ENCODE measurements at regions not wholly inside any gene's neighbourhood (a gene's known extent, or its start where the extent isn't known, plus 50 kb on each side); places are given as distances from the start of the nearest gene placed in this dataset.

DNA sequence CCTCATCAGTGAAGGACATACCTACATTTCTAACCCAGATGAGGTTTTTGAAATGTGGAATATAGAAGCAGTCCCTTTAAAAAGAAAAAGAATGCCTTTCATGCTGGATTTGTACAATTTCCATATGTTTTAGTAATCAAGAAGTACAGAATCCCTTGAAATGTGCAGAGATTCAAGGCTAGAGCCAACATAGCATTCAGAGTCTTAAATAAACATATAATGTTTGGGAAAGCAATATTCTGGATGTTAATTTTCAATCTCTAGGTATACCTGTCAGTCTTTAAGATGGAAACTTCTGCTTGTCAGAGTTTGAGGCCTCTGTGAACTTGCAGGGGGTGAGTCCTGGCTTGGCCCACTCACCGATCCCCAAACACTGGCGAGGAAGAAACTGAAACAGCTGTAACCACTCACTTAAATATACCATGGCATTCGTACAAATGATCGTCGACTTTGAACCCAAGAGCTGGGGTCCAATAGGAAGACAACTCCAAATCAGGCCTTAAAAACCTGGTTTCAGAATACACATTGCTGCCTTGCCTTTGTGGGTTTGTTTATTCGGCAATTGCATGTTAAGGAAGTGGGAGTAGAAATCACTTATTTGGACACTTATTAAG lies 132.8 kb upstream of the NCK2 start:
- no CpG with 5 or more reads among the region's 6 CpGs for WGBS, 2 experiments (ENCODE audit: extremely low coverage in 2 of 2, insufficient read length in 1 of 2)
- Histone ChIP-seq H4K5ac (ENCODE audit: low read depth, low read length) (no peak overlapping the region), H4K91ac (ENCODE audit: insufficient read depth, low read depth, low read length) (no peak overlapping the region), H3K4me1 (ENCODE audit: control insufficient read depth, insufficient read depth, low read length) (no peaks in the 10 kb centered on the region), H4K8ac (ENCODE audit: low read depth in 2 of 2, low read length in 2 of 2) (no peak overlapping the region), H3K36me3 (ENCODE audit: control insufficient read depth, insufficient read depth, low read length) (no peaks in the 10 kb centered on the region), H2BK5ac (ENCODE audit: low read depth, low read length, poor library complexity, severe bottlenecking) (no peak overlapping the region), H2AK5ac (ENCODE audit: low read depth, low read length) (no peak overlapping the region), H3K27ac (ENCODE audit: insufficient read depth, low read length) (no peak overlapping the region), H2AFZ (replicated peaks; ENCODE audit: low read length, poor library complexity) (no peak overlapping the region), H2BK120ac (ENCODE audit: low read depth, low read length) (no peak overlapping the region), H3K9me3 (ENCODE audit: control insufficient read depth, insufficient read depth, low read length) (no peaks in the 10 kb centered on the region), H2AK9ac (replicated peaks; ENCODE audit: low read depth, low read length, poor library complexity) (no peak overlapping the region), H2BK15ac (ENCODE audit: low read depth, low read length) (no peak overlapping the region), H4K20me1 (ENCODE audit: insufficient read depth, low read length) (no peaks in the 10 kb centered on the region), H3K27me3 (ENCODE audit: control insufficient read depth, insufficient read depth, low read length) (peaks cover 9% of the 10 kb centered on the region), H3K56ac (ENCODE audit: extremely low read depth, insufficient read depth, low read length) (no peak overlapping the region), H3K18ac (ENCODE audit: low read depth, low read length) (no peak overlapping the region), H3K4me2 (ENCODE audit: low read depth, low read length) (no peak overlapping the region; the same call in 1 of the 2 replicates), H3K4ac (ENCODE audit: low read depth, low read length) (no peak overlapping the region), H3K4me3 (ENCODE audit: insufficient read depth, low read depth, low read length) (no peak overlapping the region), H3K79me1 (ENCODE audit: low read depth in 1 of 2, low read length in 2 of 2) (no peaks in the 10 kb centered on the region), H3K23ac (ENCODE audit: low read depth, low read length) (no peak overlapping the region), H3K9me1 (ENCODE audit: insufficient read depth, low read length) (no peaks in the 10 kb centered on the region), H3K14ac (replicated peaks; ENCODE audit: low read depth, low read length) (no peak overlapping the region), H2BK20ac (ENCODE audit: low read depth, low read length) (no peak overlapping the region), H3K9ac (ENCODE audit: low read depth, low read length) (no peak overlapping the region)
- DNase-seq: no peak
- POLR2A ChIA-PET (ENCODE audit: unreplicated experiment): no interaction called here
- in situ Hi-C loops (cut with MboI; ENCODE audit: low sequenced_read_pairs): no loop called here
- intact Hi-C loops (cut with micrococcal nuclease): no loop called here
- BruUV-seq (replicated peaks): no TSS peak
- CTCF ChIA-PET: no interaction called here
- ATAC-seq (ENCODE audit: low read depth): no peak; the same call in 1 of the 2 replicates
- dilution Hi-C loops (cut with HindIII; ENCODE audit: low sequenced_read_pairs, unreplicated experiment): no loop called here
- TF ChIP-seq, protein P1, sequence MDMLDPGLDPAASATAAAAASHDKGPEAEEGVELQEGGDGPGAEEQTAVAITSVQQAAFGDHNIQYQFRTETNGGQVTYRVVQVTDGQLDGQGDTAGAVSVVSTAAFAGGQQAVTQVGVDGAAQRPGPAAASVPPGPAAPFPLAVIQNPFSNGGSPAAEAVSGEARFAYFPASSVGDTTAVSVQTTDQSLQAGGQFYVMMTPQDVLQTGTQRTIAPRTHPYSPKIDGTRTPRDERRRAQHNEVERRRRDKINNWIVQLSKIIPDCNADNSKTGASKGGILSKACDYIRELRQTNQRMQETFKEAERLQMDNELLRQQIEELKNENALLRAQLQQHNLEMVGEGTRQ (IDR thresholded peaks at IDR 0.05; ENCODE audit: low read depth, low read length): no peak
